Transverse colon (tissue), 4 donors: ENCODE measurements at regions not wholly inside any gene's neighbourhood (a gene's known extent, or its start where the extent isn't known, plus 50 kb on each side); places are given as distances from the start of the nearest gene placed in this dataset.
"Not testable (repeated sequence)": the region's sequence is repeated elsewhere in the genome, so short reads cannot be mapped to it uniquely, and the experiment has no call there.

Experiments used
- EP300 ChIP-seq: sonication (generic); formaldehyde crosslinking; IDR thresholded peaks from one replicate; pipeline ENCODE4 v1.6.1; 2017; ENCODE audit warnings: antibody characterized with exemption, low read depth
- POLR2A ChIP-seq: fragments of 450-650 bp; IDR thresholded peaks from one replicate; pipeline ENCODE4 v1.6.1; 2016; ENCODE audit warnings: antibody characterized with exemption, mild to moderate bottlenecking, moderate library complexity
- POLR2AphosphoS5 ChIP-seq, 3 donors: sonication (generic); formaldehyde crosslinking; IDR thresholded peaks; one replicate each; pipeline ENCODE4 v1.6.1; 2016; ENCODE audit warnings: antibody characterized with exemption in 3 of 3
- TF ChIP-seq, protein P1 (sequence below), 5 experiments: fragments of 200-600 bp in 3 of 5; fragments of 450-650 bp in 2 of 5; sonication (generic) in 3 of 5; IDR thresholded peaks; 1 replicate in 2 of 5; 2 replicates in 3 of 5; pipeline ENCODE4 v1.5.1; 2016 to 2017; ENCODE audit warnings: antibody characterized with exemption in 5 of 5, inconsistent platforms in 3 of 5, mild to moderate bottlenecking in 2 of 5, moderate library complexity in 1 of 5

GRCh38 chr3:158019897-158020296 is 86.3 kb downstream of the SHOX2 start:
- TF ChIP-seq, protein P1, sequence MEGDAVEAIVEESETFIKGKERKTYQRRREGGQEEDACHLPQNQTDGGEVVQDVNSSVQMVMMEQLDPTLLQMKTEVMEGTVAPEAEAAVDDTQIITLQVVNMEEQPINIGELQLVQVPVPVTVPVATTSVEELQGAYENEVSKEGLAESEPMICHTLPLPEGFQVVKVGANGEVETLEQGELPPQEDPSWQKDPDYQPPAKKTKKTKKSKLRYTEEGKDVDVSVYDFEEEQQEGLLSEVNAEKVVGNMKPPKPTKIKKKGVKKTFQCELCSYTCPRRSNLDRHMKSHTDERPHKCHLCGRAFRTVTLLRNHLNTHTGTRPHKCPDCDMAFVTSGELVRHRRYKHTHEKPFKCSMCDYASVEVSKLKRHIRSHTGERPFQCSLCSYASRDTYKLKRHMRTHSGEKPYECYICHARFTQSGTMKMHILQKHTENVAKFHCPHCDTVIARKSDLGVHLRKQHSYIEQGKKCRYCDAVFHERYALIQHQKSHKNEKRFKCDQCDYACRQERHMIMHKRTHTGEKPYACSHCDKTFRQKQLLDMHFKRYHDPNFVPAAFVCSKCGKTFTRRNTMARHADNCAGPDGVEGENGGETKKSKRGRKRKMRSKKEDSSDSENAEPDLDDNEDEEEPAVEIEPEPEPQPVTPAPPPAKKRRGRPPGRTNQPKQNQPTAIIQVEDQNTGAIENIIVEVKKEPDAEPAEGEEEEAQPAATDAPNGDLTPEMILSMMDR (IDR thresholded peaks at IDR 0.05): not testable (repeated sequence)
- TF ChIP-seq EP300; POLR2A; POLR2AphosphoS5 (IDR thresholded peaks at IDR 0.05): not testable (repeated sequence)
